A549 (cell line): ENCODE measurements at regions not wholly inside any gene's neighbourhood (a gene's known extent, or its start where the extent isn't known, plus 50 kb on each side); places are given as distances from the start of the nearest gene placed in this dataset.

Experiments
- ATAC-seq, 2 experiments: fragments of 200-7000 bp in 1 of 2; fragments of >200 bp in 1 of 2; cut with Nextera tagmentation in 1 of 2; cut with Tn5 transposase in 1 of 2; 3 replicates each; pipeline versions ENCODE4 v1.8.0 to v1.9.1; 2018 to 2020; ENCODE audit warnings: mild to moderate bottlenecking in 1 of 2, moderate library complexity in 1 of 2
- CTCF ChIA-PET: fragments of 300-600 bp; sonication (Branson Sonifier 250); formaldehyde crosslinking; extraction: SDS; loops from one replicate; lab custom pipeline; 2021; ENCODE audit warnings: antibody characterized with exemption, inconsistent platforms; lab: Yijun Ruan, JAX
- POLR2A ChIA-PET: fragments of 350-600 bp; formaldehyde crosslinking; extraction: SDS; loops from one replicate; lab custom pipeline; 2021; ENCODE audit warnings: antibody characterized with exemption, inconsistent platforms; lab: Yijun Ruan, JAX
- DNase-seq, 2 experiments: peaks; one replicate each; pipeline versions ENCODE4 v3.0.0 to v3.0.0-alpha.2; 2011 to 2016; ENCODE audit warnings: low read depth in 1 of 2, low spot score in 1 of 2
- FAIRE-seq: peaks from 2 replicates; lab custom pipeline; 2011; peaks lifted over from hg19 to GRCh38; lab: Jason Lieb, UNC
- H3K27ac ChIP-seq, 2 experiments: fragments of >200 bp; sonication (Bioruptor Twin); formaldehyde crosslinking; 3 replicates each; pipeline ENCODE4 v1.5.1; 2016 to 2017
- H3K4me1 ChIP-seq: fragments of >200 bp; sonication (Bioruptor Twin); formaldehyde crosslinking; 3 replicates; pipeline ENCODE4 v1.6.1; 2016
- H3K4me2 ChIP-seq: fragments of >200 bp; sonication (Bioruptor Twin); formaldehyde crosslinking; 3 replicates; pipeline ENCODE4 v1.6.1; 2016
- H3K4me3 ChIP-seq: fragments of >200 bp; sonication (Bioruptor Twin); formaldehyde crosslinking; 3 replicates; pipeline ENCODE4 v1.5.1; 2016
- H3K9me3 ChIP-seq: fragments of >200 bp; sonication (Bioruptor Twin); formaldehyde crosslinking; 3 replicates; pipeline ENCODE4 v1.6.1; 2016
- CHD2 ChIP-seq: fragments of 150-350 bp; IDR thresholded peaks from 2 replicates; pipeline ENCODE4 v1.6.1; 2014; ENCODE audit warnings: low read length; ENCODE audit not compliant: partially characterized antibody
- EHF ChIP-seq: fragments of 250-450 bp; sonication (Bioruptor Pico); IDR thresholded peaks from 2 replicates; pipeline ENCODE4 v1.5.0; 2020; ENCODE audit warnings: mild to moderate bottlenecking
- ESRRA ChIP-seq: fragments of 150-350 bp; IDR thresholded peaks from 2 replicates; pipeline ENCODE4 v1.6.1; 2014; ENCODE audit warnings: mild to moderate bottlenecking, low read length, borderline replicate concordance
- FOSL2 ChIP-seq, 2 experiments: fragments of 450-650 bp in 1 of 2; fragments of >200 bp in 1 of 2; sonication (Bioruptor Twin) in 1 of 2; formaldehyde crosslinking; IDR thresholded peaks; 2 replicates each; pipeline versions ENCODE4 v1.5.0 to v1.6.1; 2016 to 2020; ENCODE audit warnings: mild to moderate bottlenecking in 1 of 2, moderate library complexity in 1 of 2
- FOXS1 ChIP-seq: fragments of 250-450 bp; sonication (Bioruptor Pico); IDR thresholded peaks from 2 replicates; pipeline ENCODE4 v1.5.0; 2020; ENCODE audit warnings: mild to moderate bottlenecking, moderate library complexity
- HDAC2 ChIP-seq: fragments of 200-600 bp; sonication (generic); IDR thresholded peaks from 2 replicates; pipeline ENCODE4 v1.6.1; 2016
- HEYL ChIP-seq: fragments of 250-450 bp; sonication (Bioruptor Pico); IDR thresholded peaks from 2 replicates; pipeline ENCODE4 v1.8.0; 2021; ENCODE audit warnings: mild to moderate bottlenecking, moderate library complexity
- HOXA7 ChIP-seq: fragments of 250-450 bp; sonication (Bioruptor Pico); IDR thresholded peaks from 2 replicates; pipeline ENCODE4 v1.5.0; 2020; ENCODE audit warnings: mild to moderate bottlenecking, moderate library complexity
- HOXB5 ChIP-seq: fragments of 250-450 bp; sonication (Bioruptor Pico); IDR thresholded peaks from 2 replicates; pipeline ENCODE4 v1.5.0; 2020; ENCODE audit warnings: mild to moderate bottlenecking, moderate library complexity
- JUN ChIP-seq, 2 experiments: fragments of >200 bp; sonication (Bioruptor Twin); formaldehyde crosslinking; IDR thresholded peaks; 2 replicates in 1 of 2; 3 replicates in 1 of 2; pipeline ENCODE4 v1.6.1; 2016 to 2017
- KDM1A ChIP-seq: fragments of 200-600 bp; sonication (generic); IDR thresholded peaks from 2 replicates; pipeline ENCODE4 v1.6.1; 2016; ENCODE audit warnings: low read depth, mild to moderate bottlenecking
- MAX ChIP-seq: IDR thresholded peaks from 2 replicates; pipeline ENCODE4 v1.6.1; 2012
- MAZ ChIP-seq: fragments of 150-350 bp; IDR thresholded peaks from 2 replicates; pipeline ENCODE4 v1.6.1; 2014; ENCODE audit warnings: antibody characterized with exemption, low read depth, low read length, borderline replicate concordance
- NR3C1 ChIP-seq: fragments of >200 bp; sonication (Bioruptor Twin); formaldehyde crosslinking; IDR thresholded peaks from 3 replicates; pipeline ENCODE4 v1.6.1; 2017
- PHF8 ChIP-seq: fragments of 200-600 bp; sonication (generic); IDR thresholded peaks from 2 replicates; pipeline ENCODE4 v1.6.1; 2016; ENCODE audit warnings: low read depth, mild to moderate bottlenecking, antibody characterized with exemption, moderate library complexity, borderline replicate concordance
- POLR2A ChIP-seq: IDR thresholded peaks from 2 replicates; pipeline ENCODE4 v1.6.1; 2012; ENCODE audit warnings: mild to moderate bottlenecking, low read length
- POLR2AphosphoS2 ChIP-seq: conservative IDR thresholded peaks from 2 replicates; pipeline ENCODE4 v1.6.1; 2012; ENCODE audit warnings: low read length, improper control_type of control experiment, inconsistent platforms
- RFX5 ChIP-seq: fragments of 450-650 bp; IDR thresholded peaks from 2 replicates; pipeline ENCODE4 v1.7.1; 2014; ENCODE audit warnings: antibody characterized with exemption, mild to moderate bottlenecking, moderate library complexity
- SMC3 ChIP-seq: fragments of >200 bp; sonication (Bioruptor Twin); formaldehyde crosslinking; IDR thresholded peaks from 3 replicates; pipeline ENCODE4 v1.6.1; 2018; ENCODE audit warnings: inconsistent platforms
- SREBF2 ChIP-seq: fragments of 450-650 bp; IDR thresholded peaks from 2 replicates; pipeline ENCODE4 v1.6.1; 2014; ENCODE audit warnings: mild to moderate bottlenecking, moderate library complexity
- TFCP2L1 ChIP-seq: fragments of 250-450 bp; sonication (Bioruptor Pico); IDR thresholded peaks from 2 replicates; pipeline ENCODE4 v1.5.0; 2021; ENCODE audit warnings: mild to moderate bottlenecking
- USF2 ChIP-seq: fragments of 450-650 bp; IDR thresholded peaks from 2 replicates; pipeline ENCODE4 v1.6.1; 2014; ENCODE audit warnings: antibody characterized with exemption
- ZSCAN20 ChIP-seq: fragments of 250-450 bp; sonication (Bioruptor Pico); IDR thresholded peaks from 2 replicates; pipeline ENCODE4 v1.8.0; 2022; ENCODE audit warnings: mild to moderate bottlenecking, moderate library complexity
- WGBS: methylation state at CpG from one replicate; pipeline ENCODE4 v1.1.6; 2017; ENCODE audit errors: missing lambda C conversion rate; 5-methylcytosine and 5-hydroxymethylcytosine counted together
- TF ChIP-seq, protein P1 (sequence below): fragments of >200 bp; sonication (Bioruptor Twin); formaldehyde crosslinking; IDR thresholded peaks from 2 replicates; pipeline ENCODE4 v1.6.1; 2016
- TF ChIP-seq, protein P2 (sequence below): fragments of >200 bp; sonication (Bioruptor Twin); formaldehyde crosslinking; IDR thresholded peaks from 3 replicates; pipeline ENCODE4 v1.5.1; 2016
- TF ChIP-seq, protein P3 (sequence below): IDR thresholded peaks from 2 replicates; pipeline ENCODE4 v1.6.1; 2012; ENCODE audit warnings: low read depth, borderline replicate concordance
- TF ChIP-seq, protein P4 (sequence below): fragments of 250-450 bp; sonication (Bioruptor Pico); IDR thresholded peaks from 2 replicates; pipeline ENCODE4 v1.5.0; 2021; ENCODE audit warnings: mild to moderate bottlenecking, moderate library complexity, borderline replicate concordance
- TF ChIP-seq, protein P5 (sequence below): fragments of >200 bp; sonication (Bioruptor Twin); formaldehyde crosslinking; IDR thresholded peaks from 3 replicates; pipeline ENCODE4 v1.6.1; 2016

DNA sequence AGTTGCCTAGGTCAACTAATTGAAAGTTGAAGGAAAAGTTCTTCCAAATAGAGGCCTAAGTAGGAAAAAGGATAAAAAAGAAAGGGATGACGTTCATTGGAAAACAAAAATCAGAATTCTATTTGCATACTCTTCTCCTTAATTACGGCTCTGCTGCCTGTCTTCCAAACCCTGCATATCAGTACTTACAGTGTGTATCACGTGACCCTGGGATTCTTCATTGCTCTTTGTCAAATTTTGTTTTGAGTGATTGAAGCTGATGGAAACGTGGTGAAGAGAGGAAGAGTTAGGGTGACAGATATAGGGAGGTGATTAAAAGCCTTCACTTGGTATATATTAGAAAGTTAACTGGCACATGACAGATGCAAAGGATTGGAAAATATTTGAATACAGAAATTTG, 97.9 kb downstream of the ZNF92 start:
- FAIRE-seq = no peak
- CTCF ChIA-PET = no interaction called here
- TF ChIP-seq ESRRA = no peak
- TF ChIP-seq FOXS1 (CRISPR knock-in tag) = no peak
- TF ChIP-seq HEYL (CRISPR knock-in tag) = no peak
- TF ChIP-seq CHD2 = no peak
- no peak for TF ChIP-seq SMC3
- no peak for TF ChIP-seq POLR2AphosphoS2
- TF ChIP-seq MAX = no peak
- TF ChIP-seq, protein P1, sequence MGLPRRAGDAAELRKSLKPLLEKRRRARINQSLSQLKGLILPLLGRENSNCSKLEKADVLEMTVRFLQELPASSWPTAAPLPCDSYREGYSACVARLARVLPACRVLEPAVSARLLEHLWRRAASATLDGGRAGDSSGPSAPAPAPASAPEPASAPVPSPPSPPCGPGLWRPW = no peak

DNA sequence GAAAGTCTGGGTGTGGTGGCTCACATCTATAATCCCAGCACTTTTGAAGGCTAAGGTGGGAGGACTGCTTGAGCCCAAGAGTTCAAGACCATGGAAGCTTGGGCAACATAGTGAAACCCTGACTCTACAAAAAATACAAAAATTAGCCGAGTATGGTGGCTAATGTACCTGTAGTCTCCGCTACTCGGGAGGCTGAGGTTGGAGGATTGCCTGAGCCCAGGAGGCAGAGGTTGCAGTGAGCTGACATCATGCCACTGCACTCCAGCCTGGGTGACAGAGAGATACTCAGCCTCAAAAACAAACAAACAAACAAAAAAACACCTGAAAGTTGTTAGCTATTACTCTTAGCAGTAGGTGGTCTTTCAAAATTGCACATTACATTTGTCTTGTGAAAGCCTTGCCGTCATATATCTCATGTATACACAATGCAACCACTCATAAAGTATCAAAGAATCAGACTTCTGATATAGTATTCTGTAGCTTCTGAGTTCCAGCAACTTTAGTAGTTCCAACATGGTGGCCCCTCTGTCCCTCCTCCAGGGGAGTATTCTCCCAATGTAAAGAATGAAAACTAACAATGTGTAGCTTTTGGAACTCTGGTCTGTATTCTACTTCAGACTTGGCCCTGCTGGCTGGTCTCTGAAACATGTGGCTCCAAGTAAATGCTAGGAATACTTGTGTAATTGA, 101.5 kb downstream of the ZNF92 start:
- FAIRE-seq = no peak
- 0% methylated on average over 4 of the region's 4 CpGs for WGBS
- CTCF ChIA-PET = no interaction called here

More for the DNA sequence above, 97.9 kb downstream of the ZNF92 start:
- no peaks in the 10 kb centered on the region for H3K9me3 ChIP-seq
- no peak overlapping the region for H3K4me3 ChIP-seq
- H3K4me2 ChIP-seq = no peak overlapping the region
- no peak overlapping the region for H3K27ac ChIP-seq
- ATAC-seq (no peak), DNase-seq (no peak)
- POLR2A ChIA-PET = no interaction called here
- WGBS = 8% methylated on average over 4 of the region's 4 CpGs
- no peaks in the 10 kb centered on the region for H3K4me1 ChIP-seq

DNA sequence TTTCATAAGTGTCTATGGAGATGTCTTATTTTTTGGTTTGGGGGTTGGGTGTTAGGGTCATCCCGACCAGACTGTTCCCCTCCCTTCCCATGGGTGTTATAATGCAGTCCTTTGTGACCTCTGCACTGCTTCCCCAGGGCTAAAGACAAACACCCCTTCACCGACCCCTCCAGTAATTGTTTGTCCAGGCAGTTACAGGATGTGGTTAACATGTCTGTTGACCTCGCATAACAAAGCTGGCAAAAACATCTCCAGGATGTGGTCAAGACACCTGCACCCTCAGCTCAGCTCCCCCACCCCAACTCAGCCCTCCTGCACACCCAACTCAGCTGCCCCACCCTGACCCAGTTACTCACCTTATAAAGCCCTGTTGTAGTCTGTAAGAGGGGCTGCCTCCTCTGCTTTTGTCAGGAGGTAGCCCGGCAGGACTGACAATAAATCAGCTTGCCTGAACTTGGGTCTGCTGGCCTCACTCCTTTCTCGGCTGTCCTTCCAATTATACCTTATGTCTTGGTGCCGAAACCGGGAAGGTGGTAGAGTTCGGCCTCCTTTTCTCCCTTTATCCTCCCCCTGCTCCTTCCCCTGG, 102.2 kb downstream of the ZNF92 start:
- ChIA-PET CTCF (no interaction called here), POLR2A (no interaction called here)
- FAIRE-seq (no peak), DNase-seq (no peak), ATAC-seq (no peak)
- H3K9me3 ChIP-seq = no peaks in the 10 kb centered on the region
- no peak overlapping the region for H3K4me3 ChIP-seq
- H3K27ac ChIP-seq = no peak overlapping the region
- no peaks in the 10 kb centered on the region for H3K4me1 ChIP-seq
- 4% methylated on average over 8 of the region's 8 CpGs for WGBS
- no peak overlapping the region for H3K4me2 ChIP-seq
- TF ChIP-seq PHF8 (no peak), MAZ (no peak), RFX5 (no peak), HEYL (CRISPR knock-in tag) (no peak), CHD2 (no peak), NR3C1 (no peak), POLR2AphosphoS2 (no peak), HDAC2 (no peak), MAX (no peak), JUN (IDR thresholded peaks at IDR 0.05) (no peak), HOXA7 (no peak)
- TF ChIP-seq, protein P2, sequence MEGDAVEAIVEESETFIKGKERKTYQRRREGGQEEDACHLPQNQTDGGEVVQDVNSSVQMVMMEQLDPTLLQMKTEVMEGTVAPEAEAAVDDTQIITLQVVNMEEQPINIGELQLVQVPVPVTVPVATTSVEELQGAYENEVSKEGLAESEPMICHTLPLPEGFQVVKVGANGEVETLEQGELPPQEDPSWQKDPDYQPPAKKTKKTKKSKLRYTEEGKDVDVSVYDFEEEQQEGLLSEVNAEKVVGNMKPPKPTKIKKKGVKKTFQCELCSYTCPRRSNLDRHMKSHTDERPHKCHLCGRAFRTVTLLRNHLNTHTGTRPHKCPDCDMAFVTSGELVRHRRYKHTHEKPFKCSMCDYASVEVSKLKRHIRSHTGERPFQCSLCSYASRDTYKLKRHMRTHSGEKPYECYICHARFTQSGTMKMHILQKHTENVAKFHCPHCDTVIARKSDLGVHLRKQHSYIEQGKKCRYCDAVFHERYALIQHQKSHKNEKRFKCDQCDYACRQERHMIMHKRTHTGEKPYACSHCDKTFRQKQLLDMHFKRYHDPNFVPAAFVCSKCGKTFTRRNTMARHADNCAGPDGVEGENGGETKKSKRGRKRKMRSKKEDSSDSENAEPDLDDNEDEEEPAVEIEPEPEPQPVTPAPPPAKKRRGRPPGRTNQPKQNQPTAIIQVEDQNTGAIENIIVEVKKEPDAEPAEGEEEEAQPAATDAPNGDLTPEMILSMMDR = no peak
- TF ChIP-seq, protein P3, sequence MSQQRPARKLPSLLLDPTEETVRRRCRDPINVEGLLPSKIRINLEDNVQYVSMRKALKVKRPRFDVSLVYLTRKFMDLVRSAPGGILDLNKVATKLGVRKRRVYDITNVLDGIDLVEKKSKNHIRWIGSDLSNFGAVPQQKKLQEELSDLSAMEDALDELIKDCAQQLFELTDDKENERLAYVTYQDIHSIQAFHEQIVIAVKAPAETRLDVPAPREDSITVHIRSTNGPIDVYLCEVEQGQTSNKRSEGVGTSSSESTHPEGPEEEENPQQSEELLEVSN = no peak
- TF ChIP-seq, protein P4, sequence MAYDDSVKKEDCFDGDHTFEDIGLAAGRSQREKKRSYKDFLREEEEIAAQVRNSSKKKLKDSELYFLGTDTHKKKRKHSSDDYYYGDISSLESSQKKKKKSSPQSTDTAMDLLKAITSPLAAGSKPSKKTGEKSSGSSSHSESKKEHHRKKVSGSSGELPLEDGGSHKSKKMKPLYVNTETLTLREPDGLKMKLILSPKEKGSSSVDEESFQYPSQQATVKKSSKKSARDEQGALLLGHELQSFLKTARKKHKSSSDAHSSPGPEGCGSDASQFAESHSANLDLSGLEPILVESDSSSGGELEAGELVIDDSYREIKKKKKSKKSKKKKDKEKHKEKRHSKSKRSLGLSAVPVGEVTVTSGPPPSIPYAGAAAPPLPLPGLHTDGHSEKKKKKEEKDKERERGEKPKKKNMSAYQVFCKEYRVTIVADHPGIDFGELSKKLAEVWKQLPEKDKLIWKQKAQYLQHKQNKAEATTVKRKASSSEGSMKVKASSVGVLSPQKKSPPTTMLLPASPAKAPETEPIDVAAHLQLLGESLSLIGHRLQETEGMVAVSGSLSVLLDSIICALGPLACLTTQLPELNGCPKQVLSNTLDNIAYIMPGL (CRISPR knock-in tag) = no peak

More for the DNA sequence above, 101.5 kb downstream of the ZNF92 start:
- TF ChIP-seq KDM1A (no peak), ZSCAN20 (CRISPR knock-in tag) (no peak), EHF (CRISPR knock-in tag) (no peak), FOSL2 (IDR thresholded peaks at IDR 0.05) (no peak), FOSL2 (CRISPR knock-in tag; IDR thresholded peaks at IDR 0.05) (no peak), SREBF2 (no peak), POLR2A (no peak), TFCP2L1 (CRISPR knock-in tag) (no peak), FOXS1 (CRISPR knock-in tag) (no peak), PHF8 (no peak), HOXB5 (CRISPR knock-in tag) (no peak), USF2 (no peak), HEYL (CRISPR knock-in tag) (no peak)
- TF ChIP-seq, protein P5, sequence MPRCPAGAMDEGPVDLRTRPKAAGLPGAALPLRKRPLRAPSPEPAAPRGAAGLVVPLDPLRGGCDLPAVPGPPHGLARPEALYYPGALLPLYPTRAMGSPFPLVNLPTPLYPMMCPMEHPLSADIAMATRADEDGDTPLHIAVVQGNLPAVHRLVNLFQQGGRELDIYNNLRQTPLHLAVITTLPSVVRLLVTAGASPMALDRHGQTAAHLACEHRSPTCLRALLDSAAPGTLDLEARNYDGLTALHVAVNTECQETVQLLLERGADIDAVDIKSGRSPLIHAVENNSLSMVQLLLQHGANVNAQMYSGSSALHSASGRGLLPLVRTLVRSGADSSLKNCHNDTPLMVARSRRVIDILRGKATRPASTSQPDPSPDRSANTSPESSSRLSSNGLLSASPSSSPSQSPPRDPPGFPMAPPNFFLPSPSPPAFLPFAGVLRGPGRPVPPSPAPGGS = no peak
- Histone ChIP-seq H3K4me2 (no peak overlapping the region), H3K4me1 (no peaks in the 10 kb centered on the region), H3K27ac (no peak overlapping the region), H3K9me3 (no peaks in the 10 kb centered on the region), H3K4me3 (no peak overlapping the region)
- DNase-seq = no peak
- no peak for ATAC-seq
- POLR2A ChIA-PET = no interaction called here
